ENCODE measurements at regions not wholly inside any gene's neighbourhood (a gene's known extent, or its start where the extent isn't known, plus 50 kb on each side); places are given as distances from the start of the nearest gene placed in this dataset.

DNA sequence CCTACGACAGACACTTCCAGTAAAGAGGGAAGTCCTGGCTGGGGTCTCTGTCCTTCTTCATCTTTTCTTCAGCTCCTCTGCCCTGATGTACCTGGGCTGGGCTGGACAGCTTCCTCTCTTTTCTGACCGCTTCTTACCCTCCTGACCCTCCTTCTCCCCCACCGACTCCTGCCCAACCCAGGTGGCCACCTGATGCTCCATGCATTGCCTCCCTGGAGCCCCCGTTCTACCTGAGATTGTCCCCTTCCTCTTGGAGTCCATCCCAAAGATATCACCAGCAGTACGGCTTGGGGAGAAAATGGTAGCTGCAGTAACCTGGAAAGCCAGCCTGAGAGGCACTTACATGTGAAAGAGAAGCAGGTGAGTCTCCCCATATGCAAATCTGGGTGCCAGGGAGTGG lies 566.3 kb downstream of the TCERG1L start:
- DNase-seq (ENCODE audit: low read depth): no peak

DNA sequence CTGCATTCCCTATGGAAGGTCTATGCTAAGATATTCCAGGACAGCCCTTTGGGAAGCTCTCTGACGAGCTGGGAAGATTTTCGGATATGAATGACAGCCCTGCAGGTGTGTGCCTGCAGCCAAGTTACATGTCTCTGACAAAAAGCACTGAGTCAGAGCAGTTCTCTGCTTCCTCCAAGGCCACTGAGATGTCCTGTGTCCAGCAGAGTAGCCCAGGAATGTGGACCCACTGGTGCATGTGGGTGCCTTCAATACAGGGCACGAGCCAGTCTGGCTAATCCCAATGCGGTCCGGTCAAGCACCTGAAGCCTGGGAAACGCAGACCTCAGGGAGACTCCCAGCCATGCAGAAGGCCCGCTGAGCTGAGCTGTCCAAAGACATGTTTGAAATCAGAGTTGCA lies 565.7 kb downstream of the TCERG1L start:
- no peak for DNase-seq (ENCODE audit: low read depth)

- no peak for DNase-seq (ENCODE audit: low read depth)
Observed at GRCh38 chr10:130746311-130746710, 565.2 kb downstream of the TCERG1L start.

DNA sequence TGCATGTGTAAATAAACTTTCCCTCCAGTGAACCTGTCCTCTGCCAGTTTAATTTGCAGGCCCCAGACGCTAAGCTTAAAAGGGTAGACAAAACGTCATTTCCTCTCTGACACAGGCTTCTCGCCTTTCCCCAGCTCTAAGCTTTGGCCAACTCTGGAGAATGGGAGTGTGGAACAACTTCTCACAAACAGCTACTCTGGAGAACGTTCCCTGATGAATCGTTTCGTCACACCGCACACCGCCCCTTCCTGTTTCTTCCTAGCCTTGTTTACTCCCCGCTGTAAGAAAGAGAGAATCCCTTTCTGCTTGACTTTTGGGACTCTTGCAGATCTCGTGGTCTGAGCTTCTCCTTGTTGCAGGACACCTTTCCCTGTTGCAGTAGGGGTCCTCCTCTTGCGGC lies 564.2 kb downstream of the TCERG1L start:
- no peak for DNase-seq (ENCODE audit: low read depth)

DNA sequence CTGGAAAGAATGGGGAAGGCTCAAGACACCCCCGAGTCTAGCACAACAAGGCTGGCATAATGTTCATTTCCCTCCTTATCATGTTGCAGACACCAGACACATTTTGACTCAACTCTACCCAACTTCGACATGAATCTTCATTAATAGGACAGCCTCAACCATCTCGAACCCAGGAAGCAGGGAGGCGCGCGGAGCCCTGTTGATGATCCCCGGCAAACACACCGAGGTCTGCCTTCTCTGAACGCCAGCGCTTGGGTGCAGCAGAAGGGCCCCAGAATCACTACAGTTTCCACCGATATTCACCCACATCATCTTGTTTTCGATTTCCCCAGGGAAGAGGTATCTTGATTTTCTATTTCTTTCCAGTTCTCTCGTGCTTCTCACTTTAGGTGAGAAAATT lies 563.6 kb downstream of the TCERG1L start:
- DNase-seq (ENCODE audit: low read depth): no peak

DNA sequence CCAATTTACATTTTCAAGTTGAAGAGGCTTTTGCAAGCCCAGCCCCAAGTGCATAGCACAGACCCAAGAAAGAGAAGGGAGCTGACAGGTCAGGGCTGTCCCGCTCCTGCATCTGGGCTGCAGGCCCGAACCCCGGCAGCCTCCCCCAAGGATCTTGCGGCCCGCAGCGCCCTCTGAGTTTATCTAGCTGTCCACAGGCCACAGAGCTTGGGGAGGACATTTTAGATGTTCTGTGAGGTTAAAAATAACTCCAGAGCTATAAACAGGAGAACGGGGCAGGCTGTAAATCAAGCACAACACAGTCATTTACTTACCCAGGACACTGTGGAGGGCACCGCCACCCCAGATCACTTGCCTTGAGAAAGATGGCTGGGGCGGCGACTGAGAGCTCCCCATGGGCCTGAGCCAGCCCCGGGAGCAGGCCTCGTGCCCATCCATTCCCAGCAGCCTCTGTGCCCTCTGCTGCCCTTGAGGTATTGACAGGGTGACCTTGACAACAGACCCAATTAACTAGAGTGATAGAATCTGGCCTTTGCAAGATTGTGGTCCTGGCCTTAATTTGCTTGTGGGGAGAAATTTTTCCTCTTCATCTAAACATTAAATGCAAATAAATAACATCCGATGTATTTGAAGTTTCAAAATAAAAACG lies 563.0 kb downstream of the TCERG1L start:
- DNase-seq (ENCODE audit: low read depth): no peak

- DNase-seq (ENCODE audit: low read depth): no peak
Observed at GRCh38 chr10:130749911-130750310, 561.6 kb downstream of the TCERG1L start.

- DNase-seq (ENCODE audit: low read depth): no peak
Observed at GRCh38 chr10:130750441-130750840, 561.1 kb downstream of the TCERG1L start.

- no peak for DNase-seq (ENCODE audit: low read depth)
Observed at GRCh38 chr10:130751106-130751840, 560.2 kb downstream of the TCERG1L start.

- DNase-seq (ENCODE audit: low read depth): peak; percentile 10
Observed at GRCh38 chr10:130751851-130752250, 559.7 kb downstream of the TCERG1L start.

GRCh38 chr10:130756651-130757050 lies 554.9 kb downstream of the TCERG1L start:
- DNase-seq (ENCODE audit: low read depth): no peak

DNA sequence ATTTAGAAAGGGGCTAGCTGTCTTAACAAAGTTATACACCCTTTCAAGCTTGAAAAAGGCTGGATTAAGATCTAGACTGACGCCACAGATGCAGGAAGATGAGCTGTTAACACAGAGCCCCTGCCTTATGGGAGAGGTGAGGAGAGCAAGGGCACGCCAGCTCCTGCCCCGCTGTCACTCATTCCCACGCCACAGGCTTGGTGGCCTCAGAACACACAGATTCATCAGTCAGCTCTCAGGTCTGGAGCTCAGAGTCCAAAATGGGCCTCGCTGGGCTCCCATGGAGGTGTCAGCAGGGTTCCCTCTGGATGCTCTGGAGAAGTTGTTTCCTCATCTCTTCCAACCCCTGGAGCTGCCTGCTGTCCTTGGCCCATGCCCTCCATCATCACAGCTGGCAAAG lies 554.2 kb downstream of the TCERG1L start:
- DNase-seq (ENCODE audit: low read depth): no peak

DNA sequence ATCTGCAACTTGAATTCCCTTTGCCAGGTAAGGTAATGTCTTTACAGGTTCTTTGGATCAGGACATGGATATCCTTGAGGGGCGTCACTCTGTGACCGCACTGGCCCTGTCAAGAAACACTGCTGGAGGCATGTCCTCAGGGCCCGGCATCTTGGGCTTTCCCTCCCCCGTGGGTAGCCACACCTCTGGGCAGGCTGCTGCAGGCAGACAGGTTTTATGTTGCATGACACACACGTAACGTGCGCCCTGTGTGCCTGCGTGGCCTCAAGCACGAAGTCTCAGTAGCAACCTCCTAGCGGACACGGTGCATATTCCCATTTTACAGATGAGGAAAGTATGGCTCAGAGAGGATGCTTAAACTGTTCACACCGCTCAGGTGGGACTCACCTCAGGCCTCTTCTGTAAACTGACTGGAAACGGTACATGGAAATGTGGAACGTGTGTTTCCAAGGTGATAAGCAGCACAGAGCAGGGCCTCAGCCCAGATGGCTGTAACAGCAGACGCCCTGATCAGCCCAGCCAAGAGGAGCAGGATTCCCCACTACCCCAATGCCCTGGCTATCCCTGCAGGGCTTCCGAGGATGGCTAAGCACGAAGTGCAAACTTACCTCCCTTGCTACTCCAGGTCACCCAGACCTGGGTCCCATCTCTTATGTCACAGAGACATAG lies 553.6 kb downstream of the TCERG1L start:
- no peak for DNase-seq (ENCODE audit: low read depth)

- DNase-seq (ENCODE audit: low read depth): no peak
Observed at GRCh38 chr10:130758529-130758928, 553.0 kb downstream of the TCERG1L start.

- DNase-seq (ENCODE audit: low read depth): no peak
Observed at GRCh38 chr10:130761032-130761575, 550.4 kb downstream of the TCERG1L start.

GRCh38 chr10:130761788-130762301 lies 549.7 kb downstream of the TCERG1L start:
- DNase-seq (ENCODE audit: low read depth): no peak

- no peak for DNase-seq (ENCODE audit: low read depth)
Observed at GRCh38 chr10:130762491-130762890, 549.0 kb downstream of the TCERG1L start.

DNA sequence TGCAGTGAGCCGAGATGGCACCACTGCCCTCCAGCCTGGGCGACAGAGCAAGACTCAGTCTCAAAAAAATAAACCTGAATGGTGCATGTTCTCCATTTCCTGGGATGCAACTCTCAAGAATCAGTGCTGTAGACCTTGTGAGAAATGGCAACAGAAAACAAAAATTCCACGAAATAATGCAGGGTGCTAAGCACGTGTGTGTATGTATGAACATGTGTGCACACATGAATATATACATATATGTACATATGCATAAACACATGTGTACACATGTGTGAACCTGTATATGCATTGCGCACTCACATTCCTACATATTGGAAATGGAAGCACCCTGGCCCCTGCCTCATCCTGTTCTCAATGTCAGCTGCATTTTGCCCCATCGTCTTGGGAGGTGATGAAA lies 548.5 kb downstream of the TCERG1L start:
- no peak for DNase-seq (ENCODE audit: low read depth)

- DNase-seq (ENCODE audit: low read depth): no peak
Observed at GRCh38 chr10:130763491-130763890, 548.0 kb downstream of the TCERG1L start.

DNA sequence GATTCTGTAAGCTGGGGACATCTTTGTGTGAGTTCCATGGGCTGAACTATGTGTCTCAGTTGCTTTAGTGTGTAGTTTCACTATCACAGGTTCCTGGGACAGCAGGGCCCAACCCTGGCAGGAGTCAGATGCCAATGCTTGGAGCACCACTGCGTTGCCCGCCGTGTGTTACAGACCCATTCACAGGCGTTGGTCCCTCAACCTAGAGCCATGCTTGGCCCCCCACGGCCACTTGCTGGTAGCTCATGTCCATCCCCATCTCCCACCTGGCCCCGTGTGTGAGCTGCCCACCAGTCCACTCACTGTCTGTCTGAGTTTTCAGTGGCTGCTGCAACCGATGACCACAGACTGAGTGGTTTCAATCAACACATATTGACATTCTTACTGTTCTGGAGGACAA lies 546.9 kb downstream of the TCERG1L start:
- no peak for DNase-seq (ENCODE audit: low read depth)

GRCh38 chr10:130766071-130766470 lies 545.5 kb downstream of the TCERG1L start:
- no peak for DNase-seq (ENCODE audit: low read depth)

- no peak for DNase-seq (ENCODE audit: low read depth)
Observed at GRCh38 chr10:130767116-130767730, 544.3 kb downstream of the TCERG1L start.

Measured in renal cortical epithelial cell (primary cell).